HUES6 (cell line): ENCODE measurements at regions not wholly inside any gene's neighbourhood (a gene's known extent, or its start where the extent isn't known, plus 50 kb on each side); places are given as distances from the start of the nearest gene placed in this dataset.

ENCODE experiments used
- H3K27ac ChIP-seq: 2 replicates; pipeline ENCODE4 v1.7.0; 2013; ENCODE audit warnings: low read depth, mild to moderate bottlenecking, low read length, inconsistent platforms
- H3K27me3 ChIP-seq: 2 replicates; pipeline ENCODE4 v1.6.1; 2013; ENCODE audit warnings: low read length; ENCODE audit not compliant: control insufficient read depth, insufficient read depth
- H3K36me3 ChIP-seq: 2 replicates; pipeline ENCODE4 v1.6.1; 2013; ENCODE audit warnings: low read length; ENCODE audit not compliant: control insufficient read depth, insufficient read depth
- H3K4me1 ChIP-seq: 2 replicates; pipeline ENCODE4 v1.6.1; 2013; ENCODE audit warnings: low read length; ENCODE audit not compliant: control insufficient read depth, insufficient read depth
- H3K4me3 ChIP-seq: 2 replicates; pipeline ENCODE4 v1.5.1; 2013; ENCODE audit warnings: low read depth, low read length
- H3K9ac ChIP-seq: one replicate; pipeline ENCODE4 v1.6.1; 2013; ENCODE audit warnings: mild to moderate bottlenecking, low read length
- H3K9me3 ChIP-seq: 2 replicates; pipeline ENCODE4 v1.6.1; 2013; ENCODE audit warnings: low read depth, low read length; ENCODE audit not compliant: control insufficient read depth, insufficient read depth

DNA sequence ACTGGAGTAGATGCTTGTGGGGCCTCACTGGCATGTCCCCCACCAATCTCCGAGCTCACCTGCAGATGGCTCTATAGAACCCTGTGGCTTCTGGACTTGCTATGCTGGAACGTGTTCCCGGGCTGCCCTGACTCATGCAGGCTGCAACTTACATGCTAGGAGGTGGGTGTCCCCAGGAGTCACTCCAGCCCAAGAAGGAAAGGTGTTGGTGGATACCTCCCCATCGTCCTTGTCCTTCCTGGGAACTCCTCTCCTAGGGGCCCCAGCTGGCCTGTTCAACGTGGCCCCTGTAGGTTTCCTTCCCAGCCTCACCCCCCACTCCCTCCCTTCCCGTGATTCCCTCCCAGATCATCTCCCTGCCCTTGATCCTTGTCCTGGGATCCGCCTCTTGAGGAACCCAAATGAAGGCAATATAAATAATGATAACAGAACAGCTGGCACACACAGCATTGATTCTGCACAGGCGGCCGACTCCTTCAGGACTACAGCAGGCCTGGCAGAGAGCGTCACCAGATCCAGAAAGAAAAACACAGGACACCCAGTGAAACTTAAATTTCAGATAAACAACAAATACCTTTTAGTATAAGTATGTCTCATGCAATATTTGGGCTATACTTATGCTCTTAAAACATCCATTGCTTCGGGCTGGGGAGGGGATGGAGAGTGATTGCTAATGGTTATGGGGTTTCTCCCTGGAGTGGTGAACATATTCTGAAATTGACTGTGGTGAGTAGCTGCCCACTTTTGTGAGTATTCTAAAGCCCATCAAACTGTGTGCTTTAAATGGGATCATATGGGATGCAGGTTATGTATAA, 221.1 kb upstream of the GSE1 start:
- Histone ChIP-seq H3K27ac (no peak overlapping the region), H3K9ac (no peak overlapping the region), H3K4me3 (no peak overlapping the region), H3K36me3 (no peaks in the 10 kb centered on the region), H3K9me3 (peaks cover 4% of the 10 kb centered on the region; the same call in 1 of the 2 replicates), H3K4me1 (peaks cover 32% of the 10 kb centered on the region), H3K27me3 (no peaks in the 10 kb centered on the region)

DNA sequence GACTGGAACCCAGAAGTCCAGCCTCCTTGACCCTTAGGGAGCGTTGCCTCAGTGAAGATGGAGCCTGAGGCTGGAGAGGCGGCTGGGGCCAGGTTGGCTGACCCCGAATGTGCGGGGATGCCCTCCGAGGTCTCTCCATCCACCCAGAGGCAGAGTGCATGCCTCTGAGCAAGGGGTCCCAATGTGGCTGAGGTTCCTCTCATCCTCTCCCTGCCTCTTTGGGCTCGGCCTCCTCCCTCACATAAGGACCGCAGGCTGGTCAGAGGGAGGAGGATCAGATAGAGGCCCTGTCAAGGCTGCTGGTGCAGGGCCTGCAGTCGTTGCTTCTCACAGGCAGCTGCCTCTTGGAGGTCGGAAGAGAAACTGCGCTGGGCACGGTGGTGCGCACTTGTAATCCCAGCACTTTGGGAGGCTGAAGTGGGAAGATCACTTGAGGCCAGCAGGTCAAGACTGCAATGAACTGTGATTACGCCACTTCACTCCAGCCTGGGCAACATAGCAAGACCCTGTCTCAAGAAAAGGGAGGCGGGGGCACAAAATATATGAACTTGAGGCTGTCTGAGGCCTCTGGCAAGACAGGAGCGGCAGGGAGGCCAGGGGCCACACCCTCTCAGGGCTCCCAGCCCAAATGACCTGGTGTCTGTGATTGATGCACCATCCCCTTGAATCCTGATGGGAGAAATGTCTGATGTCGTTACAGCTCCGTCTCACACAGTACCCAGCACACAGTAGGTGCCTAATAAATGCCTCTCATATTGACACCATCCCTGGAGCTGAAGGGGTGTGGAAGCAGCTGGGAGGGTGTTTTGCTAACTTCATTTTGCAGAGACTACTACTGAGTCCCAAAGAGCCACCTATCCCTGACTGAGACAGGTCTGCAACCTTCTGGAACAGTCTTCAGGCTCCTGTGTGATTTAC, 220.1 kb upstream of the GSE1 start:
- Histone ChIP-seq H3K27ac (no peak overlapping the region), H3K9ac (no peak overlapping the region)

DNA sequence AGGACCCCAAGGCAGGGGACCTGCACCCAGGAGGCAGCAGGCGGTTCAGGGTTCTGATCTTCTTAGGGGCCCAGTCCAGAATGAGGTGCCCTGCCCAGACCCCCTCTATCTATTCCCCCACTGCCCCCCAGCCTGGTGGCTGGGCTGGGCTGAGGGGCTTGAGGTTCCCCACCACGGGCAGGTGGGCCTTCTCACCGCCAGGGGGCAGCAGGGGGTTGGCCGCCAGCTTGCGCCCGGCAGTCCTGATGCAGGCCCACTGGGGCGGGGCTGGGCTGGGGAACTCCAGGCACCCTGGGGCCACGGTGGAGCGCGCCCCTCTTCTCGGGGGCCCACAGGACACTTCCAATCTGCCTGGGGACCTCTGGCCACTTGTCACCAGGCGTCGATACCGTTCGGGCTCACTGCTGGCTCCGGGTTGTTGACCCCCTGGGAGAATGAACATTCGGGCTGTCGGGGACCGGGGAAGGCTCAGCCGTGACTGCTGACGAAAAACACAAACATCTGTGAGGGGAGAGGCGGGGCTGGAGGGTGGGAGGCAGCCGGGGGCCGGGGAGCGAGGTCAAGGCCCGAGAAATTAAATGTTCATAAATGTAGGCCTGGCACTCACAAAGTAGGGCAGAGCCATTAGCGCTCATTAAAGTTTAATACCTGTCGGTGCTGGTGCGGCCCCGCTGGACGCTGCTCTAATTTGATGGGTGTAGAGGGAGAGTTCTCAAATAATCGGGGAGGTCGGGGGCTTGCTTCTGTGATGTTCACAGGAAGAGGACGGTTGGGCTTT, 219.3 kb upstream of the GSE1 start:
- Histone ChIP-seq H3K9ac (no peak overlapping the region), H3K27me3 (no peaks in the 10 kb centered on the region), H3K27ac (no peak overlapping the region), H3K4me1 (peaks cover 39% of the 10 kb centered on the region), H3K36me3 (no peaks in the 10 kb centered on the region), H3K9me3 (peaks cover 4% of the 10 kb centered on the region; the same call in 1 of the 2 replicates), H3K4me3 (peak overlapping the region; percentile 46)

More for the DNA sequence above, 220.1 kb upstream of the GSE1 start:
- Histone ChIP-seq H3K27me3 (no peaks in the 10 kb centered on the region), H3K4me3 (no peak overlapping the region), H3K36me3 (no peaks in the 10 kb centered on the region), H3K9me3 (peaks cover 4% of the 10 kb centered on the region; the same call in 1 of the 2 replicates), H3K4me1 (peaks cover 39% of the 10 kb centered on the region)

DNA sequence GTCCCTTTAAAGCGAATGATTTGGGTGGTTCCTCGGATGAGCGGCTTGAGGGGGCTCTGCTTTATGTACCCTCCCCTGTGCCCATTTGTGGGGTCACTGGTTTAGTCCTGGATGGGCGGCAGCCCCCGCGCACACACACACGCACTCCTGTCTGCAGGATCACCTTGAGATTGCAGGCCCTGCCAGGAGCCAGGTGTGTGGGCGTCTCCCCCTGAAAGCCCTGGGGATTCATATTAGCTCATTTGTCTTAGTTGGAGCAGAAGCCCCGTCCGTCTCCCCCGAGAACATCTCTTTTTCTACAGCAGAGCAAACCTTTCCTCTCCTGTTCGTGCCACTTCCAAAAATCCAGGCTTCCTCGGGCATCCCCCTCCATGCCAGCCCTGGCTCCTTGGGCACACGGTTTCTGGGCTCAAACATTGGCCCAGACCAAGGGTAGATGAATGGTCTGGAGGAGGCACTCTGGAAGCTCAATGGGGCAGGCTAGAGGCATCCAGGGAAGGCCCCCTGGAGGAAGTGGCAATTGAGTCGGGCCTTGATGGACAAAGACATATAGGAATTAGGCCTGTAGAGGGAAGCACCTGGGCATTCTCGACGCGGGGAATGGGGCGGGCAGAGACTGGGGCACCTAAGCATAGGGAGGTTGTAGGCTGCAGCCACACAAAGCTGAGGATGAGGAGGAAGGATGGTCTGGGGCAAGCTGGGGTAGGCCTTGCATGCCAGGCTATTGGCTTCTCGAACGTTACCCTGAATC, 218.5 kb upstream of the GSE1 start:
- no peak overlapping the region for H3K9ac ChIP-seq
- no peak overlapping the region for H3K27ac ChIP-seq

DNA sequence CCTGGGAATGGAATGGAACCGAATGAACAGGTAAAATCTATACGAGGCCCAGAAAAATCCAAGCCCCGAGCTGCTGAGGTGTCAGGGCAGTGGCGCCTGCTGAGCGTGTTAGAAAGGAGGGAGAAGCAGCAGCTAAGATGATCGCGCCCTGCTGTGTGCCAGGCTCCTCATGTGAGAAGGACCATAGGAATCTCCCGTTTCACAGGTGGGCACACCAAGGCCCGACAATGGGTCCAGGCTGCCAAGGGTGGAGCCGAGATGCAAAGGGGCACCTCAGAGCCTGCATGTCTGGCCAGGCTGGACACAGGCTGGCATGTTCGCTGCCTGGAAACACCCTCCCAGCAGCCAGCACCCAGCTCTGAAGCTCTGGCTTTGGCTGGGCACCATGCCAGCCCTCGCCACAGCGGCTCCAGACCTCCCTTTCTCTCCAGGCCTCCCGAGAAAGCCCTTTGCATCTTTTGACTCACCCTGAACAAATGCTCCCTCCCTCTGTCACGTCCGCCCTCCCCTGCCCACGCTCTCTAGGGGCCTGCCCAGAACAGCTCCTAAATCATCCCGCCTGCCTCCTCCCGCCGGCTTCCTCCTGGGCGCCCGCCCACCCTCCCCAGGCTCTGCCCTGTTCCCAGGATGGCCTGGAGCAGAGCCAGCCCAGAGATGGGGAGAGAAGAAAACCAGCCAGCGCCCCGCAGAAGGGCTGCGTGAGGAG, 217.8 kb upstream of the GSE1 start:
- Histone ChIP-seq H3K4me3 (no peak overlapping the region), H3K4me1 (peaks cover 39% of the 10 kb centered on the region), H3K36me3 (no peaks in the 10 kb centered on the region), H3K9me3 (peaks cover 4% of the 10 kb centered on the region; the same call in 1 of the 2 replicates), H3K27ac (no peak overlapping the region), H3K27me3 (no peaks in the 10 kb centered on the region), H3K9ac (no peak overlapping the region)

More for the DNA sequence above, 218.5 kb upstream of the GSE1 start:
- Histone ChIP-seq H3K4me1 (peaks cover 39% of the 10 kb centered on the region), H3K9me3 (peaks cover 4% of the 10 kb centered on the region; the same call in 1 of the 2 replicates), H3K36me3 (no peaks in the 10 kb centered on the region), H3K27me3 (no peaks in the 10 kb centered on the region), H3K4me3 (no peak overlapping the region)

GRCh38 chr16:85395913-85396878, 216.9 kb upstream of the GSE1 start:
- Histone ChIP-seq H3K9me3 (peaks cover 8% of the 10 kb centered on the region; the same call in 1 of the 2 replicates), H3K27ac (no peak overlapping the region; the same call in 1 of the 2 replicates), H3K9ac (peak overlapping the region; percentile 14), H3K27me3 (no peaks in the 10 kb centered on the region), H3K4me3 (no peak overlapping the region), H3K36me3 (no peaks in the 10 kb centered on the region), H3K4me1 (peaks cover 39% of the 10 kb centered on the region)

GRCh38 chr16:85396879-85397871, 215.9 kb upstream of the GSE1 start:
- H3K4me1 ChIP-seq = peaks cover 42% of the 10 kb centered on the region
- H3K36me3 ChIP-seq = no peaks in the 10 kb centered on the region
- H3K4me3 ChIP-seq = no peak overlapping the region
- no peaks in the 10 kb centered on the region for H3K27me3 ChIP-seq
- H3K27ac ChIP-seq = no peak overlapping the region
- H3K9ac ChIP-seq = no peak overlapping the region
- H3K9me3 ChIP-seq = 0 out of 2 replicates have a peak, but pooled peaks cover 6% of the 10 kb centered on the region

DNA sequence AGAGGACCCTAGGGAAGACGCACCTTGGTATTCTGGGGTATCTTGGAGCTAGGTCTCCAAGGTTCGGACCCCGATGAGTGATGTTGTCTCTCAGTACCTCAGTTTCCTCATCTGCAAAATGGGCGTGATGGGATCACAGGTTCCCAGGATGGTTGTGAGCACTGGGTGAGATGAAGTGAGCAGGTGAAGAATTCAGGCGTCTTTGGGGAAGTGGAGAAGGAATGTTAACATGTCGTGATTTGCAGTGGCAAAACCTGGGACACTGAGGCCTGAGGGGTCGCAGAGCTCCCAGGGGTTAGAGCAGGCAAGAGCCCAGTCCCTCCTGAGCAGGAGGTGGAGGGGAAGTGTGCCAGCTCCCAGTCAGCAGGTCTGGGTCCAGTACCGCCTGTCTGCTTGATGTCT, 215.1 kb upstream of the GSE1 start:
- Histone ChIP-seq H3K9me3 (0 out of 2 replicates have a peak, but pooled peaks cover 6% of the 10 kb centered on the region), H3K4me1 (peaks cover 51% of the 10 kb centered on the region), H3K4me3 (no peak overlapping the region), H3K27me3 (no peaks in the 10 kb centered on the region), H3K27ac (no peak overlapping the region), H3K9ac (no peak overlapping the region), H3K36me3 (no peaks in the 10 kb centered on the region)
